LHCN-M2 (cell line): ENCODE measurements at regions not wholly inside any gene's neighbourhood (a gene's known extent, or its start where the extent isn't known, plus 50 kb on each side); places are given as distances from the start of the nearest gene placed in this dataset.
"Not testable (repeated sequence)": the region's sequence is repeated elsewhere in the genome, so short reads cannot be mapped to it uniquely, and the experiment has no call there.

Experiments used
- DNase-seq: peaks from one replicate; pipeline ENCODE4 v3.0.0-alpha.2; 2012; ENCODE audit warnings: low read depth

GRCh38 chrX:115840729-115841409 is 279.9 kb downstream of the PLS3 start:
- not testable (repeated sequence) for DNase-seq

GRCh38 chrX:115850986-115851385 is 290.0 kb downstream of the PLS3 start:
- not testable (repeated sequence) for DNase-seq

- DNase-seq: not testable (repeated sequence)
These were observed 292.3 kb downstream of the PLS3 start for GRCh38 chrX:115853260-115853659.

DNA sequence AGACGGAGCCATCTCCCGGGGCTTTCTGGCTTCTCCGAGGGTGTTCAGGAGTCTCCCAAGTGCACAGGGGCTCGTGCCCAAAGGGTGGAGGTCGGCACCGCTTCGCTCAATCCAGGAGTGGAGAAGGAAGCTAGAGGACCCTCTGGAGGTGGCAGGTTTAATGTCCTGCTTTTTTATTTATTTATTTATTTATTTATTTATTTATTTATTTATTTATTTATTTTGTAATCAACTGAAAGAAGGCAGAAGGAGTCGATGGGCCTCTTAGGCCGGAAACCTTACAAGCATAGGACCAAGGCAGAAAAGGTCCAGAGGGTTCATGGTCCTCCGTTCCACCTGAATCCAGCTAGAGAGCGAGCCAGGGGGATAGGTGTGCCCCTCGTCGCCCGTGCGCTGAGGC is 289.4 kb upstream of the AGTR2 start:
- not testable (repeated sequence) for DNase-seq

DNA sequence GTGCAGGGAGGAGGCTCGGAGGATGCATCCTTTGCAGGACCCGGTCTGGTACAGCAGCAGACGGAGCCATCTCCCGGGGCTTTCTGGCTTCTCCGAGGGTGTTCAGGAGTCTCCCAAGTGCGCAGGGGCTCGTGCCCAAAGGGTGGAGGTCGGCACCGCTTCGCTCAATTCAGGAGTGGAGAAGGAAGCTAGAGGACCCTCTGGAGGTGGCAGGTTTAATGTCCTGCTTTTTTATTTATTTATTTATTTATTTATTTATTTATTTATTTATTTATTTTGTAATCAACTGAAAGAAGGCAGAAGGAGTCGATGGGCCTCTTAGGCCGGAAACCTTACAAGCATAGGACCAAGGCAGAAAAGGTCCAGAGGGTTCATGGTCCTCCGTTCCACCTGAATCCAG is 286.4 kb upstream of the AGTR2 start:
- DNase-seq: not testable (repeated sequence)

DNA sequence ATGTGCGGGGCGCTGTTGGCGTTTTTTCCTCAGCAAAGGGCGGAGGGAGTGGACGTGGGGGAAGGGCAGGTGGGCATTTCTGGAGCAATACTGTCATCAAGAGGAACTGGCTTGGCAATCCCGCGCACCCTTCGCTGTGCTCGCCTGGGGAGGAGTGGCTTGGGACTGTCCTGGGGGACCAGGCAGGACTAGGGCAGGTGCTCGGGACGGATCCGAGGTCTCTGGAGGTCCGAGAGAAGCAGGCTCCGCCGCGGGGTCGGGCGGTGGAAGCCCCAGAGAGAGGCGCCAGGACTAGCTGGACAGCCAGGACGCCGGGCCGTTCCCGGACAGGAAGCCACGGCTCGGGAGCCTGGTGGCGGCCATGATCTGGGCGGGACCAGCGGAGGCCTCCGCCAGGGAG is 282.5 kb upstream of the AGTR2 start:
- DNase-seq: not testable (repeated sequence)

DNA sequence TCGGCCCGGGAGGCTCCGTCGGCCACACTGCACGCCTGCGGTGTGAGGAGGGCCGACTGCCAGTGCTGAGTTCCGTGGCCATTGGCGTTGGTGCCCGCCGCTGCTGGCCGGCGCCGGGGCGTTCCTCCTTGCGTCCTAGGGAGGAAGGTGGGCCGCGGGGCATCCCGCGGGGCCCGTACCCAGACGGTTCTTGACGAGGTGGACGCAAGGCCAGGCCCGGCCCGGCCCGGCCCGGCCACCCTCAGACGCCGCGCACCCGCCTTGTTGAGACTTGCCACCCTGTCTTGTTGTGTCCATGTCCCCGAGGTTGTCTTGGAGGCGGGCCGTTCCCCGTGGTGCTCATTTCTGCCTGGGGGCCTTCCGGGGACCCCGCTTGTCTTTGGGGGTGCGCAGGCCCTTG is 282.0 kb upstream of the AGTR2 start:
- DNase-seq: not testable (repeated sequence)

- DNase-seq: no peak
These were observed 281.2 kb upstream of the AGTR2 start for GRCh38 chrX:115889121-115889890.

DNA sequence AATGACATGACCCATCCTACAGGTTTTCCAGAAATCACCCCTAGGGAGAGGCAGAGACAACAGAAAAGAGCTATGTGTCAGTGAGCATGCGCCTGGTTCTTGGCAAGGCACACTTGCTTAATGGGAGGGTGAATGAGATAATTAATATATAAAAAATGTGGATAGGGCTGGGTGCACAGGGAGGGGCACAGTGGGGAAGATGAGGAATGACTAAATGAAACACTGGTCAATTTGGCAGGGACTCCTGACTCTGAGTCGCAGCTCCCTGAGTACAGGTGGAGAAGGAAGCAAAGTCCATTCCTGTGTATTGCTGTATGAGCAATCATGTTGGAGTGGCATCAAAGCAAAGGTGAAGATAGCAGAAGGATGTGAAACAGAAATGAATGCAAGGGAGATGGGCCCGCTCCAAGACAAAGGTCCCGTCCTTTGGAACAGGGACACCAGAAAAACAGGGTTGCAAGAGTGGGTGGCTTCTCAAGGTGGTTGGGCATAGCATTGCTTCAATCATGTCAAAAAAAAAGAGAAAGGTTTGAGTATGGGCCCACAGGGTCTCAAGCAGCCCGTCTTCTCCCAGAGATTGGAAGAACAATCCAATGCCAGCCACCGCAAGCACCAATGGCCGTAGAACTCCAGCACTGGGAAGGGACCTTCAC is 278.4 kb upstream of the AGTR2 start:
- DNase-seq: no peak

DNA sequence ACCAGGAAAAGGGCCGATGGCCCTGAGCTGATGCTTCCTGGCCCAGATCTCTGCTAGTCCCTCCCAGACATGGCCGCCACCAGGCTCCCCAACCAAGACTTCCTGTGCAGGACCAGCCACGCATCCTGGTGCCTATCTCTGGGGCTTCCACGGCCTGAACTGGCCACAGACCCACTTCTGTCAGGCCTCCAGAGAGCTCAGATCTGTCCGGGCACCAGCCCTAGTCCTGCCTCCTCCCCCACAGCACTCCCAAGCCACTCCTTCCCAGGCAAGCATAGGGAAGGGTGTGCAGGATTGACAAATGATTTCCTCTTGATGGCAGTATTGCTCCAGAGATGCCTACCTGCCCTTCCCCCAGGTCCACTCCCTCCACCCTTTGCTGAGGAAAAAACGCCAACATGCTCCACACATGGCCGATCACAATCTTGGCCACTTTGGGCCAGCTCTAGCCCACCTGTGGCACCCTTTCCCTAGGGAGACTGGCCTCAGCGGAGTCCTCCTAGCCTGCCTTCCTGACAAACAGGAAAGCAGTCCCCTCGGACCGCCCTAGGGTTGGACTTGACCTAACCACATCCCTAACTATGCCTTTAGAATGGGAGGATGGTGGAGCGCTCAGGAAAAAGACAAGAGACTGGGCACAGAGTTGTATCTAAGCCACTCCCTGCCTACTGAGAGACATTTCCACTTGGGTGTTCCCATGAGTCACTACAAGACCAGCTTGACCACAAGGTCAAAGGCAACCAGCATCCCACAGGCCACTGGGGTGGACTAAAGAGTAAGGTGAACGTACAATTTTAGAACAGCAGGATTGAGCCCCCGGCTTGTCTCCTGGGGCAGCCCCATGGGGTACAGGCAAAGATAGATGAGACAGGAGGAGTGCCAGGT is 277.5 kb upstream of the AGTR2 start:
- peak; percentile 42 for DNase-seq

DNA sequence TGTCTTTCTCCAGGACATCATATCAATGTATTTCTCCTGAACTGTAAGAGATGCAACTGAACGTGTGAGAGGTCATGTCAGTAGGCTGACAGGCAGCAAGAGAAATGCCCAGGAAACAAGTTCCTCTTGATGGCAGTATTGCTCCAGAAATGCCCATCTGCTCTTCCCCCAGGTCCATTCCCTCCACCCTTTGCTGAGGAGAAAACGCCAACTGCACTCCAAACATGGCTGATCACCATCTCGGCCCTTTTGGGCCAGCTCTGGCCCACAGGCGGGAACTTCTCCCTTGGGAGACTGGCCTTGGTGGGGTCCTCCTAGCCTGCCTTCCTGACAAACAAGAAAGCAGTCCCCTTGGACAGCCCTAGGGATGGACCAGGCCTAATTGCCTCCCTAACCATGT is 276.5 kb upstream of the AGTR2 start:
- peak; percentile 5 for DNase-seq

- DNase-seq: no peak
These were observed 274.7 kb upstream of the AGTR2 start for GRCh38 chrX:115895678-115896329.

- DNase-seq: no peak
These were observed 274.2 kb upstream of the AGTR2 start for GRCh38 chrX:115896362-115896761.

GRCh38 chrX:115897956-115898355 is 272.6 kb upstream of the AGTR2 start:
- DNase-seq: no peak

- no peak for DNase-seq
These were observed 272.1 kb upstream of the AGTR2 start for GRCh38 chrX:115898382-115899001.

DNA sequence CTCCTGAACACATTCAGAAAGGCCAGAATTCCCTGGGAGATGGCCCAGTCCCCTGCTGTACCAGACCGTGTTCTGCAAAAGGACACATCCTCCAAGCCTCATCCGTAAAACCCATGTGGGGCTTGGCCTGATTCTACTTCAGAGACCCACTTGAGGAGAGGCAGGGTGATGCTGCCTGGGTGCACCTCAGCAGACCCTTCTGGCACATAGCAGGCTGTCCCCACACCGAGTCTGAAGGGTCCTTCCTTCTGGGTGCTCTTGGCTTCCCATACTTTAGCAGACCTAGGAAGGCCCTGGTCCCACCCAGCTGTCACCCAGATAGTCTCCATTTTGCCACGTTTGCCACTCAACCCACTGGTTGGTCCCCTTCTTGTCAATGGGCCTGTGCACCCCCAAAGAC is 270.1 kb upstream of the AGTR2 start:
- no peak for DNase-seq

DNA sequence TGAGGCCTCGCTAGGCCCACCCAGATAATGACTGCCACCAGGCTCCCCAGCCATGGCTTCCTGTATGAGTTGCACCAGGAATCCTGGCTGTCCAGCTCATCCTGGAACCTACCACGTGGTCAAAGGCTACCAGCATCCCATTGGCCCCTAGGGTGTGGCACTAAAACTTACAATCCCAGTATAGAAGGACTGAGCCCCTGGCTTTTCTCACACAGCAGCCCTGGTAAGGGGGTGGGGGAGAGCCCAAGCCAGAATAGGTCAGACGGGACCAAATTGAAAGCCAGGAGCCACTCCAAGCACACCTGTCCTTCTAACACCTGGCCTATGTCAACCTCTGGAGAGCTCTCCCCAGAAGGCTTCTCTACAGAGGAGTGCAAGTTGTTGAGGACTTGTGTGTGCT is 269.3 kb upstream of the AGTR2 start:
- no peak for DNase-seq

DNA sequence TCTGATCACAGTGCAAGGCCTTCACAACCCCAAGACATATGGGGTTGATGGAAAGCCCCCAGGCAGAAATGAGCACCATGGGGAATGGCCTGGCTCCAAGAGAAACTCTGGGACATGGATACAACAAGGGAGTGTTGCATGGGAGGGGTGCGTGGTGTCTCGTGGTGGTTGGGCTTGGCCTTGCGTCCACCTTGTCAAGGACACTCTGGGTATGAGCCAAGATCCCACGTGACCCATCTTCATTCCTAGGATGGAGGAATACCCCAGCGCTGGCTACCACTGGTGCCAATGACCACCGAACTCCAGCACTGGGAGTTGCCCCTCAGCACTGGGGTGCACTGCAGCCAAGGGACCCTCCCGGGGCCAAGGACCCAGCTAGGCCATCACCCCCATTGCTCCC is 267.5 kb upstream of the AGTR2 start:
- no peak for DNase-seq

- no peak for DNase-seq
These were observed 264.3 kb upstream of the AGTR2 start for GRCh38 chrX:115906276-115906675.

GRCh38 chrX:115906881-115907280 is 263.7 kb upstream of the AGTR2 start:
- no peak for DNase-seq

DNA sequence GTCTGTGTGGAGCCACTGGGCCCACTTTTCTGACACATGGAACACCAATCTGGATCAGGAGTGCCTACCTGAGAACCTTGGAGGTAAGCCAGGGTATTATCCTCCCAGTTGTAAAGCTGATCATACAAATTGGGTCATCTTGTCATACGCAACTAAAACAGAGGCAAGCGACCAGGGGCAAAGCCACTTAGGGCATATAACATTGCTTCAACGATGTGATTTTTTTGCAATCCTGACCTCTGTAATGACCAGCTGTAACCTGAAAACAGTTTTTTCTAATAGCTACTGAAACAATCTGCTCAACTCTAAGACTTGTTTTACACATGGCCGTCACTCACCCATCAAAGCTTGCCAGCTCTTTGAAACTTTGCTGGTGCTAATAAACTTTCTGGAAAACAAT is 261.5 kb upstream of the AGTR2 start:
- no peak for DNase-seq
